H9 (cell line): ENCODE measurements at regions not wholly inside any gene's neighbourhood (a gene's known extent, or its start where the extent isn't known, plus 50 kb on each side); places are given as distances from the start of the nearest gene placed in this dataset.

Source experiments
- DNase-seq: peaks from one replicate; pipeline ENCODE4 v3.0.0-alpha.2; 2017
- H2AFZ ChIP-seq: one replicate; pipeline ENCODE4 v1.6.1; 2013; ENCODE audit warnings: mild to moderate bottlenecking, low read length, control low read depth, moderate library complexity
- H2AK5ac ChIP-seq: 2 replicates; pipeline ENCODE4 v1.6.1; 2013; ENCODE audit warnings: low read length, control low read depth, mixed read lengths; ENCODE audit not compliant: insufficient read length
- H2BK120ac ChIP-seq: one replicate; pipeline ENCODE4 v1.6.1; 2013; ENCODE audit warnings: low read depth, mild to moderate bottlenecking, low read length, control low read depth, inconsistent platforms; ENCODE audit not compliant: poor library complexity, severe bottlenecking
- H2BK12ac ChIP-seq: 2 replicates; pipeline ENCODE4 v1.6.1; 2013; ENCODE audit warnings: low read length, control low read depth, mixed read lengths, low read depth; ENCODE audit not compliant: insufficient read length
- H2BK15ac ChIP-seq: 2 replicates; pipeline ENCODE4 v1.6.1; 2013; ENCODE audit warnings: low read depth, low read length, control low read depth
- H2BK20ac ChIP-seq: one replicate; pipeline ENCODE4 v1.6.1; 2013; ENCODE audit warnings: low read depth, mild to moderate bottlenecking, low read length, control low read depth, inconsistent platforms; ENCODE audit not compliant: poor library complexity, severe bottlenecking
- H2BK5ac ChIP-seq: 2 replicates; pipeline ENCODE4 v1.6.1; 2013; ENCODE audit warnings: low read length, control low read depth, mixed read lengths; ENCODE audit not compliant: insufficient read length
- H3K14ac ChIP-seq: 2 replicates; pipeline ENCODE4 v1.6.1; 2013; ENCODE audit warnings: low read length, control low read depth; ENCODE audit not compliant: insufficient read depth
- H3K18ac ChIP-seq: 2 replicates; pipeline ENCODE4 v1.6.1; 2013; ENCODE audit warnings: low read depth, mild to moderate bottlenecking, mixed read lengths, low read length, control low read depth; ENCODE audit not compliant: insufficient read length
- H3K23ac ChIP-seq: 2 replicates; pipeline ENCODE4 v1.6.1; 2013; ENCODE audit warnings: low read length, control low read depth, mixed read lengths, low read depth; ENCODE audit not compliant: insufficient read length
- H3K23me2 ChIP-seq: 2 replicates; pipeline ENCODE4 v1.6.1; 2013; ENCODE audit warnings: low read depth, mild to moderate bottlenecking, mixed read lengths, low read length, control low read depth; ENCODE audit not compliant: insufficient read length, poor library complexity, severe bottlenecking
- H3K27ac ChIP-seq: 2 replicates; pipeline ENCODE4 v1.5.1; 2013; ENCODE audit warnings: low read length, control low read depth, mixed read lengths, low read depth; ENCODE audit not compliant: insufficient read length
- H3K27me3 ChIP-seq: 2 replicates; pipeline ENCODE4 v1.6.1; 2013; ENCODE audit warnings: low read length, control low read depth, inconsistent platforms; ENCODE audit not compliant: insufficient read depth
- H3K4ac ChIP-seq: 2 replicates; pipeline ENCODE4 v1.6.1; 2013; ENCODE audit warnings: low read depth, mild to moderate bottlenecking, control low read depth, inconsistent platforms, low read length, moderate library complexity
- H3K4me1 ChIP-seq: 2 replicates; pipeline ENCODE4 v1.6.1; 2013; ENCODE audit warnings: low read length, control low read depth, inconsistent platforms; ENCODE audit not compliant: insufficient read depth
- H3K4me2 ChIP-seq: 2 replicates; pipeline ENCODE4 v1.6.1; 2013; ENCODE audit warnings: low read length, control low read depth, mixed read lengths; ENCODE audit not compliant: insufficient read length, insufficient read depth
- H3K56ac ChIP-seq: 2 replicates; pipeline ENCODE4 v1.6.1; 2013; ENCODE audit warnings: low read depth, mild to moderate bottlenecking, mixed read lengths, low read length, control low read depth; ENCODE audit not compliant: insufficient read length
- H3K79me1 ChIP-seq: 2 replicates; pipeline ENCODE4 v1.6.1; 2013; ENCODE audit warnings: low read depth, mild to moderate bottlenecking, moderate library complexity, low read length, control low read depth, inconsistent platforms; ENCODE audit not compliant: insufficient read depth, poor library complexity, severe bottlenecking
- H3K79me2 ChIP-seq: 2 replicates; pipeline ENCODE4 v1.6.1; 2013; ENCODE audit warnings: low read length, control low read depth, inconsistent platforms; ENCODE audit not compliant: insufficient read depth
- H3K9ac ChIP-seq: 2 replicates; pipeline ENCODE4 v1.6.1; 2013; ENCODE audit warnings: low read length, control low read depth, mixed read lengths; ENCODE audit not compliant: insufficient read length; ENCODE audit errors: extremely low read depth
- H3K9me3 ChIP-seq: one replicate; pipeline ENCODE4 v1.6.1; 2013; ENCODE audit warnings: low read depth, low read length, inconsistent platforms; ENCODE audit not compliant: control insufficient read depth
- H3T11ph ChIP-seq: one replicate; pipeline ENCODE4 v1.6.1; 2013; ENCODE audit warnings: mild to moderate bottlenecking, low read length, control low read depth, inconsistent platforms
- H4K20me1 ChIP-seq: one replicate; pipeline ENCODE4 v1.6.1; 2013; ENCODE audit not compliant: control insufficient read depth, insufficient read length, insufficient read depth
- H4K5ac ChIP-seq: 2 replicates; pipeline ENCODE4 v1.6.1; 2013; ENCODE audit warnings: low read depth, mild to moderate bottlenecking, mixed read lengths, low read length, control low read depth; ENCODE audit not compliant: insufficient read length
- H4K8ac ChIP-seq: replicated peaks from 2 replicates; pipeline ENCODE4 v1.6.1; 2013; ENCODE audit warnings: low read length, control low read depth, mixed read lengths, low read depth; ENCODE audit not compliant: insufficient read length
- H4K91ac ChIP-seq: 2 replicates; pipeline ENCODE4 v1.6.1; 2013; ENCODE audit warnings: low read depth, mild to moderate bottlenecking, moderate library complexity, mixed read lengths, low read length, control low read depth; ENCODE audit not compliant: insufficient read length
- H3K27ac Mint-ChIP-seq, 3 experiments: 2 replicates in 2 of 3; 3 replicates in 1 of 3; pipeline ENCODE4 v1.8.0; 2020 to 2021; ENCODE audit warnings: mixed read lengths in 3 of 3, mild to moderate bottlenecking in 1 of 3, moderate library complexity in 1 of 3
- H3K27me3 Mint-ChIP-seq: 2 replicates; pipeline ENCODE4 v1.8.0; 2021; ENCODE audit warnings: low read depth, mild to moderate bottlenecking, moderate library complexity, mixed read lengths
- H3K36me3 Mint-ChIP-seq, 3 experiments: 2 replicates in 2 of 3; 3 replicates in 1 of 3; pipeline ENCODE4 v1.8.0; 2020 to 2021; ENCODE audit warnings: low read depth in 3 of 3, mixed read lengths in 3 of 3; ENCODE audit not compliant: insufficient read depth in 1 of 3
- H3K4me1 Mint-ChIP-seq, 2 experiments: 2 replicates each; pipeline ENCODE4 v1.8.0; 2020; ENCODE audit warnings: mixed read lengths in 2 of 2
- H3K4me3 Mint-ChIP-seq, 2 experiments: 2 replicates in 1 of 2; 3 replicates in 1 of 2; pipeline ENCODE4 v1.8.0; 2020 to 2021; ENCODE audit warnings: mild to moderate bottlenecking in 2 of 2, mixed read lengths in 2 of 2, moderate library complexity in 1 of 2
- H3K9me3 Mint-ChIP-seq, 2 experiments: 2 replicates in 1 of 2; 3 replicates in 1 of 2; pipeline ENCODE4 v1.8.0; 2020; ENCODE audit warnings: mild to moderate bottlenecking in 2 of 2, mixed read lengths in 2 of 2, moderate library complexity in 1 of 2
- CTCF ChIP-seq: fragments of 200-600 bp; sonication (generic); conservative IDR thresholded peaks from 3 replicates; pipeline ENCODE4 v1.8.0; 2021; ENCODE audit warnings: antibody characterized with exemption, mild to moderate bottlenecking
- WGBS: extraction: QIAGEN DNeasy Blood & Tissue Kit; methylation state at CpG from one replicate; pipeline ENCODE4 v1.1.7; 2013; ENCODE audit warnings: missing lambda C conversion rate, low lambda C conversion rate, mixed read lengths; ENCODE audit not compliant: insufficient read length; ENCODE audit errors: extremely low coverage; 5-methylcytosine and 5-hydroxymethylcytosine counted together

DNA sequence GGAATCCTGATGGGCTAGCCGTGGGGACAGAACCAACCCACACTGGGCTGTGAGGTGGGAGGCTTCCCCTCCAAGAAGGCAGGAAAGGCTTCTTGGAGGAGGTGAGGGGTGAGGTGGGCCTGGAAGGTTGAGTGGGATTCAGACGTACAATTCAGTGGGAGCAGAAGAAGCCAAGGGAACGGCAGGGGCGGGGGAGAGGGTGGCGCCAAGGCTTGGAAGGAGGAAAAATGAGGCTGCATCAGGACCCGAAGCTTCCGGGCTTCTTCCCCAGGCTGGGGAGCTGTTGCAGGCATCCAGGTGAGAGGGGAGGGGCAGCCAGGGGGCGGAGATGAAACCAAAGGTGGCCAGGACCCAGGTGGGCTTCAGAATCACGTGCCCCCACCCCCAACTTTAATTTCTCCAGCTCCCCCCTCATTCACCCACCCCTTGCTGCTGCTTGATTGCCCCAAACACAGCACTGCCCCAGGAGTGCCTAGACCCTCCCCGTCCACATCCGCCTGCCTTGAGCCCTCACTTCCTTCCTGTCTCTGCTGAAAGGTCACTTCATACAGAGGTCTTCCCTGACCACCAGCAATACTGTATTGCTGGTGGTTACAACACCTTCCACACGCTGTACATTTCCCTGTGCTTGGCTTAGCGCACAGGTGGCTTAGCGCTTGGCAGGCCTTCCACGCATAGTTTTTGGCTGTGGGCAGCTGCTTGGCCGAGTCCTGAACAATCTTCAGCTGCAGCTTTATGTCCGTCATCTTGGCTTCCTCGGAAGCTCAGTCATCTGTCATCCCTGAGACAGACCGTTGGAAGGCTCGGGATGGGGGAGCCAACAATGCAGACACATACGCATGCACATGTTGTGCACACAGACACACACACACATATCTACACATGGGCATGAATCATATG, 193.5 kb downstream of the RGS3 start:
- H3K4me1 Mint-ChIP-seq = peaks cover 10 to 24% of the 10 kb centered on the region in 2 experiments
- no peak overlapping the region for H4K8ac ChIP-seq
- no peak overlapping the region for H3K18ac ChIP-seq
- H3K27ac Mint-ChIP-seq = no peak overlapping the region; a peak in 1 of 7 replicates
- no peak overlapping the region for H3K23ac ChIP-seq
- no CpG with 5 or more reads among the region's 21 CpGs for WGBS
- no peaks in the 10 kb centered on the region for H3K79me1 ChIP-seq
- no peaks in the 10 kb centered on the region for H4K20me1 ChIP-seq
- H3K4me3 Mint-ChIP-seq = 0 out of 5 replicates have a peak overlapping the region, but pooled peaks of 1 of the 2 experiments have one; percentile 19
- peaks cover 4% of the 10 kb centered on the region for H3K27me3 Mint-ChIP-seq
- H3K9me3 ChIP-seq = no peaks in the 10 kb centered on the region
- H3K14ac ChIP-seq = no peak overlapping the region
- no peaks in the 10 kb centered on the region for H3K27me3 ChIP-seq
- no peak overlapping the region for H2BK12ac ChIP-seq
- no peaks in the 10 kb centered on the region for H3K79me2 ChIP-seq
- no peak overlapping the region for H3K56ac ChIP-seq
- no peaks in the 10 kb centered on the region for H3K9me3 Mint-ChIP-seq
- H3K36me3 Mint-ChIP-seq = no peaks in the 10 kb centered on the region
- no peak overlapping the region for H3K27ac ChIP-seq
- H2BK120ac ChIP-seq = no peak overlapping the region
- H2AK5ac ChIP-seq = no peak overlapping the region
- H4K91ac ChIP-seq = no peak overlapping the region
- no peak overlapping the region for H3K9ac ChIP-seq
- H3K4me1 ChIP-seq = peaks cover 5% of the 10 kb centered on the region; the same call in 1 of the 2 replicates
- H2AFZ ChIP-seq = no peak overlapping the region
- no peak overlapping the region for H2BK15ac ChIP-seq
- DNase-seq = no peak
- no peak overlapping the region for H2BK20ac ChIP-seq
- H3K4ac ChIP-seq = no peak overlapping the region
- H4K5ac ChIP-seq = no peak overlapping the region
- no peaks in the 10 kb centered on the region for H3K23me2 ChIP-seq
- H3T11ph ChIP-seq = no peak overlapping the region
- no peak overlapping the region for H3K4me2 ChIP-seq
- no peak overlapping the region for H2BK5ac ChIP-seq
- TF ChIP-seq CTCF = no peak
